GM23338 (cell line): ENCODE measurements at regions not wholly inside any gene's neighbourhood (a gene's known extent, or its start where the extent isn't known, plus 50 kb on each side); places are given as distances from the start of the nearest gene placed in this dataset.

Source experiments
- ATAC-seq: fragments of 200-7000 bp; cut with Tn5 transposase; 3 replicates; pipeline ENCODE4 v1.9.1; 2020
- DNase-seq: peaks from one replicate; pipeline ENCODE4 v3.0.0-alpha.2; 2015; ENCODE audit warnings: low spot score
- H2AFZ ChIP-seq: fragments of 200-600 bp; sonication (generic); 2 replicates; pipeline ENCODE4 v1.8.0; 2016; ENCODE audit warnings: antibody characterized with exemption, mild to moderate bottlenecking, moderate library complexity
- H3F3A ChIP-seq: fragments of 200-600 bp; sonication (generic); replicated peaks from 2 replicates; pipeline ENCODE4 v1.8.0; 2017; ENCODE audit warnings: antibody characterized with exemption, mixed run types, low read depth
- H3K27ac ChIP-seq: fragments of 200-600 bp; sonication (generic); 2 replicates; pipeline ENCODE4 v1.6.1; 2016; ENCODE audit warnings: low read depth
- H3K27me3 ChIP-seq: fragments of 200-600 bp; sonication (generic); 2 replicates; pipeline ENCODE4 v1.8.0; 2016; ENCODE audit warnings: mild to moderate bottlenecking, mixed run types, moderate library complexity; ENCODE audit not compliant: insufficient read depth
- H3K36me3 ChIP-seq: fragments of 200-600 bp; sonication (generic); 2 replicates; pipeline ENCODE4 v1.8.0; 2016; ENCODE audit warnings: mild to moderate bottlenecking; ENCODE audit not compliant: insufficient read depth
- H3K4me1 ChIP-seq: fragments of 200-600 bp; sonication (generic); 2 replicates; pipeline ENCODE4 v1.8.0; 2016; ENCODE audit warnings: mild to moderate bottlenecking, moderate library complexity; ENCODE audit not compliant: insufficient read depth
- H3K4me2 ChIP-seq: fragments of 200-600 bp; sonication (generic); 2 replicates; pipeline ENCODE4 v1.7.1; 2017; ENCODE audit warnings: mixed run types
- H3K4me3 ChIP-seq: fragments of 200-600 bp; sonication (generic); 2 replicates; pipeline ENCODE4 v1.6.1; 2016; ENCODE audit warnings: mixed run types
- H3K79me2 ChIP-seq: fragments of 200-600 bp; sonication (generic); replicated peaks from 2 replicates; pipeline ENCODE4 v1.8.0; 2017; ENCODE audit warnings: mild to moderate bottlenecking; ENCODE audit not compliant: insufficient read depth
- H3K9me2 ChIP-seq: fragments of 200-600 bp; sonication (generic); 2 replicates; pipeline ENCODE4 v1.8.0; 2017; ENCODE audit not compliant: insufficient read depth
- H4K20me1 ChIP-seq: fragments of 200-600 bp; sonication (generic); replicated peaks from 2 replicates; pipeline ENCODE4 v1.8.0; 2017; ENCODE audit warnings: mild to moderate bottlenecking; ENCODE audit not compliant: insufficient read depth
- H3K27ac Mint-ChIP-seq: 2 replicates; pipeline ENCODE4 v1.8.0; 2020; ENCODE audit warnings: inconsistent platforms, mild to moderate bottlenecking, moderate library complexity, mixed read lengths
- H3K27me3 Mint-ChIP-seq: 3 replicates; pipeline ENCODE4 v1.8.0; 2022; ENCODE audit warnings: low read depth, mild to moderate bottlenecking, moderate library complexity, mixed read lengths, inconsistent platforms; ENCODE audit not compliant: insufficient read depth, poor library complexity
- H3K36me3 Mint-ChIP-seq: 3 replicates; pipeline ENCODE4 v1.8.0; 2021; ENCODE audit warnings: low read depth, mild to moderate bottlenecking, inconsistent platforms, moderate library complexity, mixed read lengths
- H3K4me1 Mint-ChIP-seq: 3 replicates; pipeline ENCODE4 v1.8.0; 2020; ENCODE audit warnings: mild to moderate bottlenecking, inconsistent platforms, mixed read lengths
- H3K4me3 Mint-ChIP-seq: 3 replicates; pipeline ENCODE4 v1.8.0; 2021; ENCODE audit warnings: moderate library complexity, mild to moderate bottlenecking, inconsistent platforms, mixed read lengths
- H3K9me3 Mint-ChIP-seq: 3 replicates; pipeline ENCODE4 v1.8.0; 2020; ENCODE audit warnings: moderate library complexity, mild to moderate bottlenecking, inconsistent platforms, mixed read lengths
- CREB1 ChIP-seq: fragments of 250-450 bp; sonication (Bioruptor Pico); IDR thresholded peaks from 2 replicates; pipeline ENCODE4 v1.5.0; 2020; ENCODE audit warnings: low read depth, mild to moderate bottlenecking, moderate library complexity
- CTCF ChIP-seq, 2 experiments: fragments of 200-600 bp in 1 of 2; sonication (generic) in 1 of 2; conservative IDR thresholded peaks; 2 replicates each; pipeline versions ENCODE4 v1.5.1 to v1.6.1; 2016 to 2017; ENCODE audit warnings: antibody characterized with exemption in 2 of 2, low read depth in 2 of 2, mild to moderate bottlenecking in 2 of 2, moderate library complexity in 1 of 2
- ETS1 ChIP-seq: IDR thresholded peaks from 2 replicates; pipeline ENCODE4 v1.6.1; 2016; ENCODE audit warnings: antibody characterized with exemption
- EZH2 ChIP-seq: fragments of 200-600 bp; sonication (generic); IDR thresholded peaks from one replicate; pipeline ENCODE4 v1.8.0; 2017; ENCODE audit warnings: antibody characterized with exemption, mild to moderate bottlenecking, low read depth; ENCODE audit not compliant: unreplicated experiment
- EZH2phosphoT487 ChIP-seq: fragments of 200-600 bp; sonication (generic); IDR thresholded peaks from one replicate; pipeline ENCODE4 v1.8.1; 2018; ENCODE audit warnings: antibody characterized with exemption; ENCODE audit not compliant: unreplicated experiment
- JUNB ChIP-seq: IDR thresholded peaks from one replicate; pipeline ENCODE4 v1.6.1; 2016; ENCODE audit warnings: antibody characterized with exemption; ENCODE audit not compliant: unreplicated experiment
- NANOG ChIP-seq: IDR thresholded peaks from 2 replicates; pipeline ENCODE4 v1.6.1; 2016; ENCODE audit warnings: antibody characterized with exemption, borderline replicate concordance
- POLR2AphosphoS5 ChIP-seq: IDR thresholded peaks from 2 replicates; pipeline ENCODE4 v1.6.1; 2016; ENCODE audit warnings: antibody characterized with exemption, low read depth
- REST ChIP-seq: IDR thresholded peaks from one replicate; pipeline ENCODE4 v1.6.1; 2018; ENCODE audit warnings: antibody characterized with exemption; ENCODE audit not compliant: unreplicated experiment
- STAT1 ChIP-seq: IDR thresholded peaks from one replicate; pipeline ENCODE4 v1.6.1; 2016; ENCODE audit warnings: antibody characterized with exemption; ENCODE audit not compliant: unreplicated experiment
- ZNF331 ChIP-seq: fragments of 250-450 bp; sonication (Bioruptor Pico); IDR thresholded peaks from 2 replicates; pipeline ENCODE4 v1.5.0; 2020; ENCODE audit warnings: low read depth, mild to moderate bottlenecking, moderate library complexity
- ZNF462 ChIP-seq: fragments of 250-450 bp; sonication (Bioruptor Pico); IDR thresholded peaks from 2 replicates; pipeline ENCODE4 v1.5.0; 2020; ENCODE audit warnings: mild to moderate bottlenecking, moderate library complexity

GRCh38 chr7:26428571-26428970, 136.9 kb downstream of the SNX10 start:
- H3K27ac ChIP-seq = no peak overlapping the region
- no peaks in the 10 kb centered on the region for H3K27me3 ChIP-seq
- H3F3A ChIP-seq = no peaks in the 10 kb centered on the region
- no peak for TF ChIP-seq ZNF331 (CRISPR knock-in tag)
- no peak for TF ChIP-seq CTCF (conservative IDR thresholded peaks at IDR 0.05; ENCODE audit: low read depth in 2 of 2)
- TF ChIP-seq JUNB = no peak
- TF ChIP-seq POLR2AphosphoS5 = no peak
- TF ChIP-seq EZH2 = no peak
- TF ChIP-seq EZH2phosphoT487 = no peak
- no peak for TF ChIP-seq CREB1 (CRISPR knock-in tag)
- no peak for TF ChIP-seq NANOG
- no peak for TF ChIP-seq ZNF462 (CRISPR knock-in tag)
- no peak for TF ChIP-seq REST
- no peak for TF ChIP-seq ETS1
- TF ChIP-seq STAT1 = no peak
- H3K4me3 ChIP-seq = no peak overlapping the region
- H2AFZ ChIP-seq = no peak overlapping the region
- 0 out of 2 replicates have a peak, but pooled peaks cover 4% of the 10 kb centered on the region for H3K4me1 ChIP-seq
- peaks cover 3% of the 10 kb centered on the region for H3K27me3 Mint-ChIP-seq
- H3K79me2 ChIP-seq = no peaks in the 10 kb centered on the region
- H3K9me3 Mint-ChIP-seq = peaks cover 3% of the 10 kb centered on the region; the same call in 1 of the 3 replicates
- H3K36me3 Mint-ChIP-seq = no peaks in the 10 kb centered on the region
- no peak overlapping the region for H3K27ac Mint-ChIP-seq
- no peaks in the 10 kb centered on the region for H4K20me1 ChIP-seq
- ATAC-seq (no peak), DNase-seq (no peak)
- H3K36me3 ChIP-seq = no peaks in the 10 kb centered on the region
- peaks cover 15% of the 10 kb centered on the region for H3K4me1 Mint-ChIP-seq
- no peak overlapping the region for H3K4me2 ChIP-seq
- H3K9me2 ChIP-seq = no peaks in the 10 kb centered on the region
- no peak overlapping the region for H3K4me3 Mint-ChIP-seq
